ENCODE measurements at regions not wholly inside any gene's neighbourhood (a gene's known extent, or its start where the extent isn't known, plus 50 kb on each side); places are given as distances from the start of the nearest gene placed in this dataset.

- DNase-seq (ENCODE audit: low read depth), result no peak
Measured at GRCh38 chr10:3237530-3237929, 64.9 kb upstream of the PITRM1 start.

GRCh38 chr10:3236644-3237404 is 64.2 kb upstream of the PITRM1 start:
- no peak for DNase-seq (ENCODE audit: low read depth)

DNA sequence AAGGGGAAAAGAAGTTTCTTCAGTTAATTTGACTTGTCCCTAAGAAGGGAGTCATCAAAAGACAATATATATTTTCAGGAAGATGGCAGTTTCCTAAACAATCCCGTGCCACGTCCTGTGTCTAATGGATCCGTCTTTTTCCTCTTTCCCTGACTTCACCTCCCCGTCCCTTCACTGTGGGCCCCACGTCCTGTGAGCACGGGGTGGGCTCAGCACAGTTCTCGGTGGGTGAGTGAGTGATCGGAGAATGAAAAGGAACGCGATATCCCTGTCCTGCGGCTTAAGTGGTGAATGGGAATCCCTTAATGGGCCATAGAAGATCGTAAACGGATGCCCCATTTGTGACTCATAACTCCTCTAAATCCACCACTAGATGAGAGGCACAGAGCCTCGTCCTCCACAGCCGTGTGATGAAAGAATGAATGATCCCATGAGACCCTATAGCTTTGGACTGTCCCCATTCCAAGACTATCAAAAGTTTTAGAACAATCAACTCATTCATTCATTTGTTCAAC is 63.5 kb upstream of the PITRM1 start:
- no peak for DNase-seq (ENCODE audit: low read depth)

DNA sequence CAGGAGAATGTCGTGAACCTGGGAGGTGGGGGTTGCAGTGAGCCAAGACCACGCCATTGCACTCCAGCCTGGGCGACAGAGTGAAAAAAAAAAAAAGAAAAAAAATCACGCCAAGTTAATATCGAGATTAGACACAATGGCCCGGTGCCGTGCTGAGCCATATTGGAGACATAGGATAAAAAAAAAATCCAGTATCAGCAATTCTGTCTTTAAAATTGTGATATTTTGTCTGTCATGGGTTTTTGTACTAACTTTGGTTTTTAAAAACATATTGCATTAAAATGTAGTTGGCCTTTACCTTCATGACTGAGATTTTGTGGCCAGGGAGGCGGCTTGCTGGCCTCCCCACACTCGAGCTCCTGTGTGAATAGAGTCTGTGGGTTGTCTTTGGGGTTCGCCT is 62.8 kb upstream of the PITRM1 start:
- DNase-seq (ENCODE audit: low read depth), result no peak

DNA sequence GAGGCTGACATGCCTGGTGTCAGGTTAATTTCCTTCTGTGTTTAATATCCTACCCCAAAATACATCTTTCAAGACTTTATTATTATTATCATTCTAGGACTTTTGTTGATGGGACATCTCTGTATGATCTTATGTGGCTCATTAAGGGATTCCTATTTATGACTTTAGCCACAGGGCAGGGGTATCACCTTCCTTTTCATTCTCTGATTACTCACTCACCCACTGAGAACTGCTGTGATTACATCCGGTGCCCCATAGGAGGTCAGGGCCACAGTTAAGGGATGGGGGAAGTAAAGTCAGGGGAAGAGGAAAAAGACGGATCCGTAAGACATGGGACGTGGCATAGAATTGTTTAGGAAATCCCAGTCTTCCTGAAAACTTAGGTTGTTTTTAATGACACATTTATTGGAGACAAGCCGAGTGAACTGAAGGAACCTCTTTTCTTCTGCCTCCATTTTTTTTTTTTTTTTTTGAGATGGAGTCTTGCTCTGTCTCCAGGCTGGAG is 61.0 kb upstream of the PITRM1 start:
- no peak for DNase-seq (ENCODE audit: low read depth)

- no peak for DNase-seq (ENCODE audit: low read depth)
Measured at GRCh38 chr10:3231951-3232730, 59.6 kb upstream of the PITRM1 start.

DNA sequence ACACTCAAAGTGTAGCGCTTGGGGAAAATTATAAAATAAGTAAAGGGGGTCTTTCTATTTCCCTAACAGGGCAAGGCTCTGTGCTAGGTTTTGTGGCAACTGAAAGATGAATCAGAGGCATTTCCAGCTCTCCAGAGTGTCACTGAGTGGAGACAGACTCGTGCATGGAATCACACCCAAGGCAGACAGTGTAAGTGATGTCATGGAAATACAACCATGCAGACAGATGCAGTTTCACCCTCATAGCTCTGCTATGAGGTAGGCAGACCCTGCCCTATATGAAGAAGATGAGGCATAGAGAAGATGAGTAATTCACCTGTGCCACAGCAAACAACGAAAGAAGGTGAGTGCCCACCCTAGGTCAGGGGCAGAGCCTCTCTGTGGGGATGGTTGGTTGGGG is 57.2 kb upstream of the PITRM1 start:
- DNase-seq (ENCODE audit: low read depth), result no peak

GRCh38 chr10:3228629-3228945 is 56.0 kb upstream of the PITRM1 start:
- no peak for DNase-seq (ENCODE audit: low read depth)

GRCh38 chr10:3226960-3227744 is 54.6 kb upstream of the PITRM1 start:
- no peak for DNase-seq (ENCODE audit: low read depth)

- DNase-seq (ENCODE audit: low read depth), result no peak
Measured at GRCh38 chr10:3225561-3225960, 53.0 kb upstream of the PITRM1 start.

GRCh38 chr10:3224241-3224640 is 51.7 kb upstream of the PITRM1 start:
- no peak for DNase-seq (ENCODE audit: low read depth)

GRCh38 chr10:3222626-3223025 is 50.0 kb upstream of the PITRM1 start:
- no peak for DNase-seq (ENCODE audit: low read depth)
